ENCODE measurements at regions not wholly inside any gene's neighbourhood (a gene's known extent, or its start where the extent isn't known, plus 50 kb on each side); places are given as distances from the start of the nearest gene placed in this dataset.

- TF ChIP-seq CTCF (IDR thresholded peaks at IDR 0.05): no peak
- TF ChIP-seq POLR2A (IDR thresholded peaks at IDR 0.05): no peak
These were observed 414.8 kb upstream of the C2CD4B start for GRCh38 chr15:62579842-62580241.
